BJ (cell line): ENCODE measurements at regions not wholly inside any gene's neighbourhood (a gene's known extent, or its start where the extent isn't known, plus 50 kb on each side); places are given as distances from the start of the nearest gene placed in this dataset.

ENCODE experiments used
- CTCF ChIA-PET: fragments of 350-600 bp; formaldehyde crosslinking; extraction: SDS; loops from one replicate; lab custom pipeline; 2021; ENCODE audit warnings: antibody characterized with exemption, inconsistent platforms; lab: Yijun Ruan, JAX
- POLR2A ChIA-PET: fragments of 300-600 bp; sonication (Branson Sonifier 250); formaldehyde crosslinking; extraction: SDS; loops from one replicate; lab custom pipeline; 2021; ENCODE audit warnings: antibody characterized with exemption; lab: Charles Lee
- DNase-seq: peaks from one replicate; pipeline ENCODE4 v3.0.0-alpha.2; 2011; ENCODE audit warnings: low read depth
- H3K27me3 ChIP-seq: 2 replicates; pipeline ENCODE4 v1.6.0; 2011; ENCODE audit warnings: low read length; ENCODE audit not compliant: control insufficient read depth, insufficient read depth
- H3K36me3 ChIP-seq: 2 replicates; pipeline ENCODE4 v1.5.1; 2011; ENCODE audit warnings: low read length; ENCODE audit not compliant: control insufficient read depth, insufficient read depth
- H3K4me3 ChIP-seq: 2 replicates; pipeline ENCODE4 v1.5.1; 2011; ENCODE audit warnings: low read depth, mild to moderate bottlenecking, control low read depth, low read length
- TF ChIP-seq, protein P1 (sequence below): IDR thresholded peaks from 2 replicates; pipeline ENCODE4 v1.5.1; 2011; ENCODE audit warnings: low read depth, mild to moderate bottlenecking, control low read depth, inconsistent platforms, low read length, moderate library complexity; ENCODE audit not compliant: insufficient read depth

DNA sequence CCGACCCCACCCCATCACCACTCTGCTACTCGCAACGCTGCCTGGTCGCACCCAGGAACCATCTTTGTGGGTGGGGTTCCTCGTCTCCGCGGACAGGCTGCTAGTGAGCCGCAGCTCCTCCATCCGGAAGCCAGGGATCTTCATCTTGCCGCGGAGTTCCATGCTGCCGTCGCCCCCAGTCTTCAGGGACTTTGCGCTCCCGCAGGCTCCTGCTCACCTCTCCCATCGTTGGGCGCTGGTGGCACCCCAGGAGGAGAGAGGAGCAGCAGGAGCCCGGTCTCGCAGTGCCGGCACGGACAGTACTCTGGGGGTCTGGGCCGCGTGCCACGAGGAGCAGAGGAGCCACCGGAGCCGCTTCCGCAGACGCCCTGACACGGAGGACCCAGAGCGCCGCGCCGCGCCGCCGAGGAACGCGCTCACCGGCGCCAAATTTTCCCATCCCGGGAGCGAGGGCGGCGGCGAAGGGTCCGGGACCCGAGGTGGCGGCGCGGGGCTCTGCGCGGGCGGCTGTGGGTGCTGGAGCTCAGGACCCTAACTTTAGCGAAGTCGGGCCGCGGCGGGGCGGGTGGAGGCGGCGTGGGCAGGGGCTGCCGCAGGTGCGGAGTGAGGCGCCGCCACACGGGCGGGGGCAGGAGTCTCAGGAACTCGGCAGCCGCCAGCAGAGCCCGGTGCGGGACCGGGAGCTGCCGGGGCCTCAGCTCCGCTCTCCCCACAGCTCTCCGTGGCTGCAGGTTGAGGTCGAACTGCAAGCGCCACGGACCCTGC lies 750.1 kb upstream of the SORCS1 start:
- DNase-seq: no peak
- POLR2A ChIA-PET: no interaction called here
- TF ChIP-seq, protein P1, sequence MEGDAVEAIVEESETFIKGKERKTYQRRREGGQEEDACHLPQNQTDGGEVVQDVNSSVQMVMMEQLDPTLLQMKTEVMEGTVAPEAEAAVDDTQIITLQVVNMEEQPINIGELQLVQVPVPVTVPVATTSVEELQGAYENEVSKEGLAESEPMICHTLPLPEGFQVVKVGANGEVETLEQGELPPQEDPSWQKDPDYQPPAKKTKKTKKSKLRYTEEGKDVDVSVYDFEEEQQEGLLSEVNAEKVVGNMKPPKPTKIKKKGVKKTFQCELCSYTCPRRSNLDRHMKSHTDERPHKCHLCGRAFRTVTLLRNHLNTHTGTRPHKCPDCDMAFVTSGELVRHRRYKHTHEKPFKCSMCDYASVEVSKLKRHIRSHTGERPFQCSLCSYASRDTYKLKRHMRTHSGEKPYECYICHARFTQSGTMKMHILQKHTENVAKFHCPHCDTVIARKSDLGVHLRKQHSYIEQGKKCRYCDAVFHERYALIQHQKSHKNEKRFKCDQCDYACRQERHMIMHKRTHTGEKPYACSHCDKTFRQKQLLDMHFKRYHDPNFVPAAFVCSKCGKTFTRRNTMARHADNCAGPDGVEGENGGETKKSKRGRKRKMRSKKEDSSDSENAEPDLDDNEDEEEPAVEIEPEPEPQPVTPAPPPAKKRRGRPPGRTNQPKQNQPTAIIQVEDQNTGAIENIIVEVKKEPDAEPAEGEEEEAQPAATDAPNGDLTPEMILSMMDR: no peak
- H3K4me3 ChIP-seq: no peak overlapping the region
- CTCF ChIA-PET: no interaction called here
- no peaks in the 10 kb centered on the region for H3K36me3 ChIP-seq
- H3K27me3 ChIP-seq: no peaks in the 10 kb centered on the region

DNA sequence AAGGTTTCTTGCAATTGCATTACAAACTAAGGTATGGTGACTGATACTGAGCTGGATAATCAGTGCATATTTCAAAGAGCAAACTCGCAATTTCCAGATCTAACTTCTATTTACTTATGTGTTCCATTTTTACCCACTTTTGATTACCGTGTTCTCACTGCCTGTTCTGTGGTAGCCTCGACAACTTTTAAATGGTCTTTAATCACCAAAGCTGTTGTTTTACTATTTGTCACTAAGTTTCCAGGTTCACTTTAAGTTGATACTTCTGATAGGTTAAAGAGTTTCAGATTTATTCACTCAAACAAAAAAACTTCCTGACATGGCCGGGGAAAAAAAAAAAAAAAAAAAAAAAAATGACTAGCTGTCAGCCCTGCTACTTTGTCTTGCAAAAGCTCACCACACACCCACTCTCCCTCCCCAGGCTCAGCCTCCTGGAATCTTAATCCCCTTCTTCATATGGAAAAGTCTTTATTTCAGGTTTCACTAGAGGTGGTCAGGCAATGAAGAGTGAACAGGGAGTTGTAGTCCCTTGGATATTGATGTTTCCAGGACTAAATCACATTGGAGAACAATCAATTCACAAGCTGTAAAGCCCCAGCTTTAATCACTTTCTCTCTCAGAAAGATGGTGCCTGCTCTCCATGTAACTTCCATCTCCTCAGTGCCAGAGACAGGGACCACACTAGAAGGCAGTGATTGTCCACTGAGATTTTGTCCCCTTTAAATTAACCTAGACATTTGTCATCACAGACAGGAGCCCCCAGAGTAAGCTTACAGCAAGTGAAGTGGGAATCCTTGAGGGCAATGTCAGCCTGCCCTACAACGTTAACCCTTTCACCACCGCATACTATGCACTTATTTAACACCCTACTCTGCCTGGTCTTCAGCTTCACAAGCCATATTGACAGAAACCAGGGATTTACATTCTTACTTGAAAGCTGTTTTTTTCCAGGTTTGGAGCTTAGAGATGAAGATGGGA lies 749.1 kb upstream of the SORCS1 start:
- Histone ChIP-seq H3K36me3 (no peaks in the 10 kb centered on the region), H3K27me3 (no peaks in the 10 kb centered on the region), H3K4me3 (no peak overlapping the region)
- TF ChIP-seq, protein P1: no peak
- no peak for DNase-seq
- CTCF ChIA-PET: interaction anchor here (0.6 kb wide), 1 partner anchor 233 kb away, joined by 3 read pairs; no protein-coding TSS in a partner anchor
- POLR2A ChIA-PET: no interaction called here

DNA sequence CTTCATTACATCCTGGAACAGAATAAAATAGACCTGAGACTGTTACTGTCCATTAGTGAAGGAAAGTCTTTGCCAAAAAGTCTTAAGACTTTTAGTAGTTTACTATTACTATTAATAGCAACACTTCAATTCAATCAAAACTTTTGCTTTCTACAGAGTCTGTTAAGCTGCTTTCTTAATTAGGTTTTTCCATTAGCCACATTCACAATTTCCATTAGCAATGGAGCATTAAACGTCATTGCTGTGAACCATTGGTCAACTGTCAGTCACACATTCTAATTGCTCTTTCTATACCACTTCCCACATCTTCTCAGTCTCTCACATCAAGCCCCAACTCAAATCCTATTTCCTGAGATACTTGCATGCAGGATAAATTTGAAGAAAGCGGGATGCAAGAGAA lies 736.6 kb upstream of the SORCS1 start:
- ChIA-PET POLR2A (no interaction called here), CTCF (no interaction called here)
- no peaks in the 10 kb centered on the region for H3K27me3 ChIP-seq
- TF ChIP-seq, protein P1: no peak
- no peak for DNase-seq
- no peaks in the 10 kb centered on the region for H3K36me3 ChIP-seq
- no peak overlapping the region for H3K4me3 ChIP-seq

DNA sequence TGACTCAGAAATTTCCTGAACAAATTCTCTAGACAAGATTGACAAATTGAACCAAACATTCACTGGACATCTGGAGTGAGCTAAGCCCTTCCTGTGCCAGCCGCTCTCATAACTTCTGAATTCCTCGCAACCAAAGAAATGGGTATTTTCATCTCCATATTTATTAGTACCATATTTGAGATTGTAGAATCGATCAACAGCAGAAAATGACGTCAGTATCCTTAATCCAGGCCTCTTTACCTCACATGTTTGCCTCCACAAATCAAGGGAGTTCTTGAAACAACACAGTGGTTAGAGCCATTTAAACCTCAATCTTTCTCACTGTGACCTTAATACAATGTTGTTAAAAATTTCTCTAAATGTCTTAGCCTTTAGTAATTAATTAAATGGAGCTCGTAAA lies 735.6 kb upstream of the SORCS1 start:
- ChIA-PET CTCF (no interaction called here), POLR2A (no interaction called here)
- TF ChIP-seq, protein P1: no peak
- DNase-seq: no peak
- H3K36me3 ChIP-seq: no peaks in the 10 kb centered on the region
- no peak overlapping the region for H3K4me3 ChIP-seq
- H3K27me3 ChIP-seq: no peaks in the 10 kb centered on the region

DNA sequence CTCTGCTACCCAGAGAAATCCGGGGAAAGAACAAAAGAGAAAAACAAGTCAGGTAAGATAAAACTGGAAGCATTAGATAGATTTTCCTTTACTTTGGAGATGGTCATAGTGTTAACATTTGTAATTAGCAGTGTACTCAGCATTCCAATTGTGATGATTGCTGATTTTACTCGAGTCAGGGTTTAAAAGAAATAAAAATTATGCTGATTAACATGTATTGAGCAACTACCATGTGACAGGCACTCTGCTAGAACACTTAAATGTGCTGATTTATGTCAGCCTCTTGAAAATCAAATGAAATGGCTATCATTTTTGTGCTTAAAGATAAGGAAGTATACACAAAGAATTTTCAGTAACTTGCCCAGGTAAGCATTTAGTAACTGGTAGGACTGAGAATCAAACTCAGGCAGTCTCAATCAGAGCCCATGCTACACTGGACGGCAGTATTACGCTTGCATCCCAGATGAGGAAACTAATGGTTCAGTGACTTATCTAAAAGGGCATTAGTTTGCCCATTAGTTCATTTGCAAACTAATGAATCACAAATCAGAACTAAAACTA lies 735.1 kb upstream of the SORCS1 start:
- ChIA-PET CTCF (no interaction called here), POLR2A (no interaction called here)
- H3K36me3 ChIP-seq: no peaks in the 10 kb centered on the region
- DNase-seq: no peak
- TF ChIP-seq, protein P1: no peak
- no peak overlapping the region for H3K4me3 ChIP-seq
- H3K27me3 ChIP-seq: no peaks in the 10 kb centered on the region
